GM21390 (cell line): ENCODE measurements at regions not wholly inside any gene's neighbourhood (a gene's known extent, or its start where the extent isn't known, plus 50 kb on each side); places are given as distances from the start of the nearest gene placed in this dataset.

Experiments
- ATAC-seq: cut with Tn5 transposase; IDR thresholded peaks from one replicate; pipeline ENCODE4 v1.9.1; 2021; ENCODE audit not compliant: unreplicated experiment

DNA sequence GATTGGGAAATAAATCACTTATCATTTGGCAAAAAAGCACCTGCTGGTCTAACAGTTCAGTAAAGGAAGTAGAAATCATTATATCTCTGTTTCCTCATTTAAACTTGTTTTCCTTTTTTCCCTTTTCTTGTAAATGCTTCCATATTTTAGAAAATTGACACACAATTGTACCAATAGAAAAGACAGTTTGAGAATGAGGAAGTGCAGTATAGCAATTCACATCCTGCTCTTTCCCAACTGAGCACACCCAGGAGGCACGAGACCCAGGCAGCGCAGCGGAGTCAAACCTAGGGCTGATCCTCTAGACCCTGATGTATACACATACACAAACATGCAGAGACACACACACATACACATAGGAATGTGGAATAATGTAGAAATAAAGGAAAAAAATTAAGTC lies 74.8 kb upstream of the PACRGL start:
- ATAC-seq, result no peak

DNA sequence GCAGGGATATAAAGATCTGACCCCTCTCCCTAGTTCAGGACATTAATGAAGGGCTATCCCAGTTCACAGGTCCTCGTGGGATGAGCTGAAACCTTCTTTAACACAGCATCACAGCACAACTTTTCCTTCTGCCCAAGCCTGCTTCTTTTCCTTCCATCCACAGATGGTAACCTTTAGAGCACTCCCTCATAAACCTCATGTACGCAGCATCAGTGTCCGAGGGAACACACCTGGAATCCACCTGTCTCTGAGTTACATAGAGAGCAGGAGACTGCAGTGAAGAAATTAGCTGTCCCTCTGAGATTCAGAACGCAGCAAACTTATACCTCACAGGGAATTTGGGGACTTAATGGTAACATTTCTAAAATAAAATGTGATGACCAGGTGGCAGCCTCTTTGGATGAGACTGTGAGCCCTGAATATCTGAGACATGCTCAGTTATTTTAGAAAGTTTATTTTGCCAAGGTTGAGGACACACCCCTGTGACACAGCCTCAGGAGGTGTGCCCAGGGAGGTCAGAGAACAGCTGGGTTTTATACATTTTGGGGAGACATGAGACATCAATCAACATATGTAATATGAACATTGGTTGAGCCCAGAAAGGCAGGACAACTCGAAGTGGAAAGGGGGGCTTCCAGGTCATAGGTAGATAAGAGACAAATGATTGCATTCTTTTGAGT lies 73.8 kb upstream of the PACRGL start:
- no peak for ATAC-seq

DNA sequence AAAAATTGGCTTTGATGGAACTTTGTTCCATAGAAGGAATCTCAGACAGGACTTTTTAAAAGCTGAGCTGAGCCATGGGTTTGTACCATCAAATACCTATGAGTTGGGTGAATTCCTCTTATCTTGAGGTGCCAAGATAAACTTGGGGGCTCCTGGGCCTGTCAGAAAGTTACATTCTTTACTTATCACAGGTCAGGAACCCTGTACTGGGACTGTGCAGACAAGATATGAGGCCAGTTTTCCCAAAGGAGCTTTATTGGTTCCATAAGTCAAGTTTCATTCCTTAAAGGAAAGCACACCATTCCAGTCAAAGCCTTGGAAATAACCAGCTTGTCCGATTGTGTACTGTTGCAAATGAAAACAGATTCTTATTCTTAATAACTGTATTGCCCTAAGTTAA lies 72.4 kb upstream of the PACRGL start:
- no peak for ATAC-seq

DNA sequence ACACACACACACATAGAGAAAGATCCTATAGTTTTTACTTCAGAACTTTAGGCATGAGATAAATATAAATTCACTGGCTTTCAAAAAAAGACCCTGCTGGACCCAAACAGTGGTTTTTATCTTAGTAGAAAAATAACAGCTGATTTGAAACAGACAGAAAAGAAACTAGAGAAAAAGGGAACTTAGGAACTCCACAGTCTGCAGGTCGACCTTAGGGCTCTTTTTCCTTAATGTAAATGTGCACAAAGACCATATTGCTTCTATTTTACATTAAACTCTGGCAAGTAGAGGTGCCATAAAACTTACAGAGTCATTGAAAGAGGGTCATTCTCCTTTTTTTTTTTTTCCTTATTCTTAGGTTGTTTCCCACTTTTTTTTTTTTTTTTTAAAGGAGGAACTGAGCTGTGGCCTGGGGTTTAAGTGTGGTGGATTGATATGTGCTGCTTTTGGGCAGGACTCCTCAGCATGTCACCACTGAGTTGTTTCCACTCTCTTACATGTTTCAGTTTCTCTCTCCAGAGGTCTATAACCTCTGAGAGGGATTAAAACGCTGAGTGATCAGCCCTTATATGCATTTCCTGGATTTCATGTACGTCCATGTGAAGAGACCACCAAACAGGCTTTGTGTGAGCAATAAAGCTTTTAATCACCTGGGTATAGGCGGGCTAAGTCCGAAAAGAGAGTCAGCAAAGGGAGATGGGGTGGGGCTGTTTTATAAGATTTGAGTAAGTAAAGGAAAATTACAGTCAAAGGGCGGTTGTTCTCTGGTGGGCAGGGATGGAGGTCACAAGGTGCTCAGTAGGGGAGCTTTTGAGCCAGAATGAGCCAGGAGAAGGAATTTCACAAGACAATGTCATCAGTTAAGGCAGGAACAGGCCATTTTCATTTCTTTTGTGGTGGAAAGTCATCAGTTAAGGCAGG lies 70.8 kb upstream of the PACRGL start:
- peak; percentile 65 for ATAC-seq

DNA sequence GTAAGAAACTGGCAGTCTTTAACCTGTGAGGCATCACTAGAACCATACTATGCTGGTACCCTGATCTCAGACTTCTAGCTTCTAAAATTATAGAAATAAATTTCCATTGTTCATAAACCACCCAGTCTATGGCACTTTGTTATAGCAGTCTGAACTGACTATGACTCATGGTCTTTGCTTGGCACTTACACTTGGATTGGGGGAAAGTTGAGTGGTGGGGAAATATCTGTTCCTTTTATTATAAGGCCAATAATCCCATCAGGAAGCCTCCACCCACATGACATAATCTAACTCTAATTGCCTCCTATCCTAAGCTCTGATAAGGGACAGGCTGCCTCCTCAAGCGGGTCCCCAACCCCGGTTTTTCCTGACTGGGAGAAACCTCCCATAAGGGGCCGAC lies 61.4 kb upstream of the PACRGL start:
- ATAC-seq, result no peak

DNA sequence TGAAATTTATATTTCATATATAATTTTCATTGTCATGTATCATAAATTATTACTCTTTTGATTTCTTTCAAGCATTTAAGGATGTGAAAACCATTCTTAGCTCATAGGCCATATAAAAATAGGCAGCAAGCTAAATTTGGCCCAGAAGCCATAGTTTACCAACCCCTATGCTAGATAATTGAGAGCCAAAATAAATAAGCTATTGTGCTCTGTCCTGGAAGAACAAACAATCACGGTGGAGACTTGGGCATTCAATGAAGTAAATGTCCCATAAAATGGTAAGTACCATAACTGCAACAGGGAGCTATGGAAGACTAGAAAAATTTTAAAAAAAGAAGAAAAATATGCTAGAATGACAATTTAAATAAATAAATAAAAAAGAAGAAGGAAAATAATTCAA lies 60.9 kb upstream of the PACRGL start:
- ATAC-seq, result no peak

DNA sequence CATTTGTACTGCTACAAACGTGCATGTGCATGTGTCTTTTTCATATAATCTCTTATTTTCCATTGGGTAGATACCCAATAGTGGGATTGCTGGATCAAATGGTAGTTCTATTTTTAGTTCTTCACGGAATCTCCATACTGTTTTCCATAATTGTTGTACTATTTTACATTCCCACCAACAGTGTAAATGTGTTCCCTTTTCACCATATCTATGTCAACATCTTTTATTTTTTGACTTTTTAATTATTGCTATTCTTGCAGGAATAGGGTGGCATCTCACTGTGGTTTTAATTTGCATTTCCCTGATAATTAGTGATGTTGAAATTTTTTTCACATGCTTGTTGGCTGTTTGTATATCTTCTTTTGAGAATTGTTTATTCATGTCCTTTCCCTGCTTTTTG lies 59.3 kb upstream of the PACRGL start:
- no peak for ATAC-seq

DNA sequence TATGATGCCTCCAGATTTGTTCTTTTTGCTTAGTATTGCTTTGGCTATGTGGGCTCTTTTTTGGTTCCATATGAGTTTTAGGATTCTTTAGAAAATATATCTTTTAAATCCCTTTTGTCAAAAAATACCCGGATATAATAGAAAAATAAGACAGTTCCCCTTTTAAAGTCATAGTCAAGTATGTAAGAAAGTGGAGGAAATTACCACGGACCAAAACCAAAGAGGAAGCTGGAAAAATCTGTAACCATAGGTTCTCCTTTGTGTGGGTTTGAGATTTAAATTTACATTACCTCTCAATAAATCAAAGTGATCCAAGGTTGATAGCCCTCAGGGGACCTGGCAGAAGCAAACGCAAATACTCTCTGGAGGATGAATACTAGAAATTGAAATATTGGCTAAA lies 58.3 kb upstream of the PACRGL start:
- ATAC-seq, result no peak

DNA sequence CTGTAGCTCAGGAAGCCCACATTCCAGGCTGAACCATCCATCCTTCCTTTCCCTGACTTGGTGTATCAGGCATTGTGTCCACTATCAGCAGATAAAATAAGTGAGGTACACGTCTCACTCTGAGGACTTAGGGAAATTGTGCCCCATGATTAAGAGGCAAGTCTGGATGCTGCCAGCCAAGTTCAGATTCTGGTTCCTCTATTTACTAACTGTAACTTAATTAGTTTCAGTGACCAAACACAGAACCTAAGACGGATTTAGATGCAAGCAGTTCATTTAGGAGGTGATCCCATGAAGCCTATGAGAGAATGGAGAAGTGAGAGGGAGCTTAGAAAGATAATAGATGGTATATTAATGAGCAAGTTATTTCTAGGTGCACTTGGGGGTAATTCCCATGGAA lies 56.6 kb upstream of the PACRGL start:
- no peak for ATAC-seq

DNA sequence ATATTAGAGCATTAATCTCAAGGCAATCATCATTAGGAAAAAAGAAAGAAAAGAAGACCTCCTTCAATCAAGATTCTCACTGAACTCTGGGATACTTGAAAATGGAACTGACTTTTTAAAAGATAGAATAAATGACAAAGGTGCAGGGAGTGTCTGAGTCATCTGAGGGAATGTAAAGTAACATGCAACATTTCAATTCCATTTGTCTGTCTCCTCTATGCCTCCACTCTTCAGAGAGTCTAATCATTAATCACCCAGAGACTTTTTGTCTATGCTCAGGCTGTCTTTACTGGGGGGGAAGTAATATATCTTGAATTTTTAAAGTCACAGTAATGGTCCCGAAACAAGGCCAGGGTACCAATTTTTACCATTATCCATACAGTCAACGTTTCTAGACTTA lies 55.0 kb upstream of the PACRGL start:
- ATAC-seq, result no peak

DNA sequence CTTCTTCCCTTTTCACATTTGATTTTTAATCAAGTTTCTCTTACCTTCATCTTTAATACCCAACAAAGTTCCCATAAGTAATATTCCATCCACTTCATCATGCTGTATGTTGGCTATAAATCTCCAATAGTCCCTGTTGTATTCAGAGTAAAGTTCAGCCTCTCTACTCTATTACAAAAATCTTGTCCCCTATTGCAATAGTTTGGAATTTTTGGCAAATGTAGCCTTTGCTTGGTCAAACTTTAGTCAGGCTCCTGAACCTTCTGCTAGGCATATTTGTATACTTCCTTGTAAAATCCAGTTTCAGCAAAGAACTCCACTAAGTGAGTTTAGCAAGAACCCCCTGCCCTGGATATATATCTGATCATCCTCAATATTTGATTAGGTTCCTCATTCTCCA lies 54.0 kb upstream of the PACRGL start:
- ATAC-seq, result no peak
